GM12878 (cell line): ENCODE measurements at regions not wholly inside any gene's neighbourhood (a gene's known extent, or its start where the extent isn't known, plus 50 kb on each side); places are given as distances from the start of the nearest gene placed in this dataset.

Experiments
- BACH1 ChIP-seq: fragments of 450-650 bp; IDR thresholded peaks from 2 replicates; pipeline ENCODE4 v1.6.1; 2017; ENCODE audit warnings: mild to moderate bottlenecking, borderline replicate concordance
- CBX3 ChIP-seq: fragments of 200-600 bp; sonication (generic); IDR thresholded peaks from 2 replicates; pipeline ENCODE4 v1.6.1; 2016; ENCODE audit warnings: low read depth, borderline replicate concordance
- CEBPB ChIP-seq, 2 experiments: fragments of 150-350 bp in 1 of 2; IDR thresholded peaks; 2 replicates each; pipeline ENCODE4 v1.6.1; 2012 to 2014; ENCODE audit warnings: low read depth in 2 of 2, low read length in 2 of 2, borderline replicate concordance in 1 of 2, inconsistent platforms in 1 of 2
- ETV6 ChIP-seq, 2 experiments: fragments of 450-650 bp in 1 of 2; IDR thresholded peaks in 1 of 2; conservative IDR thresholded peaks in 1 of 2; 2 replicates each; pipeline ENCODE4 v1.6.1; 2014; ENCODE audit warnings: antibody characterized with exemption in 1 of 2, borderline replicate concordance in 1 of 2, low read depth in 1 of 2, mild to moderate bottlenecking in 1 of 2, moderate library complexity in 1 of 2
- IRF3 ChIP-seq: fragments of 450-650 bp; IDR thresholded peaks from 2 replicates; pipeline ENCODE4 v1.6.1; 2014; ENCODE audit warnings: mild to moderate bottlenecking
- IRF4 ChIP-seq: IDR thresholded peaks from 2 replicates; pipeline ENCODE4 v1.6.1; 2011; ENCODE audit warnings: low read depth, low read length
- MYB ChIP-seq: fragments of 150-350 bp; IDR thresholded peaks from 2 replicates; pipeline ENCODE4 v1.6.1; 2014; ENCODE audit warnings: mild to moderate bottlenecking, low read depth, low read length, borderline replicate concordance
- NBN ChIP-seq: fragments of 450-650 bp; IDR thresholded peaks from 2 replicates; pipeline ENCODE4 v1.6.1; 2016
- NFYB ChIP-seq: IDR thresholded peaks from 2 replicates; pipeline ENCODE4 v1.6.1; 2011; ENCODE audit warnings: low read depth, mild to moderate bottlenecking, low read length, improper control_type of control experiment, moderate library complexity; ENCODE audit not compliant: insufficient read depth
- PBX3 ChIP-seq: IDR thresholded peaks from 2 replicates; pipeline ENCODE4 v1.6.1; 2011; ENCODE audit warnings: mild to moderate bottlenecking, low read depth, low read length, moderate library complexity; ENCODE audit not compliant: insufficient replicate concordance
- RBBP5 ChIP-seq: fragments of 200-600 bp; sonication (generic); conservative IDR thresholded peaks from 2 replicates; pipeline ENCODE4 v1.6.1; 2016
- RCOR1 ChIP-seq: conservative IDR thresholded peaks from 2 replicates; pipeline ENCODE4 v1.6.1; 2012; ENCODE audit warnings: low read depth, low read length, improper control_type of control experiment
- SMC3 ChIP-seq: IDR thresholded peaks from 2 replicates; pipeline ENCODE4 v1.6.1; 2011; ENCODE audit warnings: low read length, improper control_type of control experiment, borderline replicate concordance
- SREBF1 ChIP-seq: IDR thresholded peaks from 2 replicates; pipeline ENCODE4 v1.6.1; 2012; ENCODE audit warnings: mild to moderate bottlenecking, low read length
- STAT3 ChIP-seq: IDR thresholded peaks from 2 replicates; pipeline ENCODE4 v1.6.1; 2011; ENCODE audit warnings: low read depth, low read length, improper control_type of control experiment
- SUPT20H ChIP-seq: IDR thresholded peaks from 2 replicates; pipeline ENCODE4 v1.6.1; 2011; ENCODE audit warnings: low read depth, mild to moderate bottlenecking, low read length, moderate library complexity, borderline replicate concordance; ENCODE audit not compliant: control insufficient read depth
- SUZ12 ChIP-seq: fragments of 200-600 bp; sonication (generic); IDR thresholded peaks from one replicate; pipeline ENCODE4 v1.6.1; 2018; ENCODE audit warnings: antibody characterized with exemption, mild to moderate bottlenecking; ENCODE audit not compliant: unreplicated experiment
- TCF12 ChIP-seq: IDR thresholded peaks from 2 replicates; pipeline ENCODE4 v1.6.1; 2011; ENCODE audit warnings: low read depth, mild to moderate bottlenecking, low read length
- YY1 ChIP-seq: IDR thresholded peaks from 2 replicates; pipeline ENCODE4 v1.6.1; 2011; ENCODE audit warnings: low read depth, mild to moderate bottlenecking, low read length
- ZBTB4 ChIP-seq: fragments of 450-650 bp; formaldehyde crosslinking; IDR thresholded peaks from 2 replicates; pipeline ENCODE4 v1.4.0; 2022; ENCODE audit warnings: mild to moderate bottlenecking, moderate library complexity
- TF ChIP-seq, protein P1 (sequence below): fragments of 450-650 bp; IDR thresholded peaks from 2 replicates; pipeline ENCODE4 v1.6.1; 2017; ENCODE audit warnings: mild to moderate bottlenecking, moderate library complexity

DNA sequence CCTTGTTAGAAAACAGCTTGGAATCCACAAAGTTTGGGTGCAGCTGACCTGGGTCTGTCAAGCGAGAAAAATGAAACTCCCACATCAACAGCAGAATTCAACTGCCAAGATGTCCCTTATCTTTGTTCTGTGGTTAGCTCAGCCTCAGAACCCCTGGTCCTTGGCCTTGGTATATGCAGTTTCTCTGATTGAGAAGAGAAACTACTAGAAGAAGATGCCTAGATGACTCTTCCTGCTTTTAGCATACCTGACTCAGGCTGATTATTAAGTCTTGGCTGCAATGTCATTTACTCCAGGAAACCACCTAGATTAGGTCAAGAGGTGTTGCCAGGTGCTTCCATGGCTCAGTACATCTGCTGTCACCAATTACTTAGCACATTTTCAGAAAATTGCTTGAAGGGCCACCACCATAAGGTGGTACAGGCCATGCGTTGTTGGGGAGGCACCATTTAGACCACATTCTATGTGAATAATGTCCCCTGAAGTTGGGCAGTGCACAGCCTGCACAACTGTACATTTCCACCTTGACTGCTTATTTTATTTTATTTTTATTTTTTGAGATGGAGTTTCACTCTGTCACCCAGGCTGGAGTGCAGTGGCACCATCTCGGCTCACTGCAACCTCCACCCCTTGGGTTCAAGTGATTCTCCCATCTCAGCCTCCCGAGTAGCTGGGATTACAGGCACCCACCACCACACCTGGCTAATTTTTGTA is 59.4 kb upstream of the ZNF438 start (continued):
- TF ChIP-seq SUPT20H = no peak
- TF ChIP-seq YY1 = peak; percentile 43; the same call in 1 of the 2 replicates
- TF ChIP-seq CEBPB (IDR thresholded peaks at IDR 0.05; ENCODE audit: borderline replicate concordance in 1 of 2, low read depth in 2 of 2, low read length in 2 of 2) = no peak
- TF ChIP-seq MYB = peak; percentile 58; the same call in 1 of the 2 replicates
- no peak for TF ChIP-seq SMC3
- TF ChIP-seq SREBF1 = no peak
- no peak for TF ChIP-seq RBBP5
- TF ChIP-seq BACH1 = no peak
- TF ChIP-seq NFYB = no peak
- TF ChIP-seq IRF3 = no peak
- TF ChIP-seq IRF4 = 0 out of 2 replicates have a peak, but pooled peaks have one; percentile 40
- no peak for TF ChIP-seq CBX3
- no peak for TF ChIP-seq ZBTB4 (CRISPR knock-in tag)
- 0 out of 2 replicates have a peak, but pooled peaks have one; percentile 32 for TF ChIP-seq NBN
- TF ChIP-seq STAT3 = no peak
- TF ChIP-seq PBX3 = no peak
- TF ChIP-seq ETV6 (conservative IDR thresholded peaks at IDR 0.05 in 1 of 2, IDR thresholded peaks at IDR 0.05 in 1 of 2; ENCODE audit: borderline replicate concordance in 1 of 2, low read depth in 1 of 2) = no peak
- TF ChIP-seq, protein P1, sequence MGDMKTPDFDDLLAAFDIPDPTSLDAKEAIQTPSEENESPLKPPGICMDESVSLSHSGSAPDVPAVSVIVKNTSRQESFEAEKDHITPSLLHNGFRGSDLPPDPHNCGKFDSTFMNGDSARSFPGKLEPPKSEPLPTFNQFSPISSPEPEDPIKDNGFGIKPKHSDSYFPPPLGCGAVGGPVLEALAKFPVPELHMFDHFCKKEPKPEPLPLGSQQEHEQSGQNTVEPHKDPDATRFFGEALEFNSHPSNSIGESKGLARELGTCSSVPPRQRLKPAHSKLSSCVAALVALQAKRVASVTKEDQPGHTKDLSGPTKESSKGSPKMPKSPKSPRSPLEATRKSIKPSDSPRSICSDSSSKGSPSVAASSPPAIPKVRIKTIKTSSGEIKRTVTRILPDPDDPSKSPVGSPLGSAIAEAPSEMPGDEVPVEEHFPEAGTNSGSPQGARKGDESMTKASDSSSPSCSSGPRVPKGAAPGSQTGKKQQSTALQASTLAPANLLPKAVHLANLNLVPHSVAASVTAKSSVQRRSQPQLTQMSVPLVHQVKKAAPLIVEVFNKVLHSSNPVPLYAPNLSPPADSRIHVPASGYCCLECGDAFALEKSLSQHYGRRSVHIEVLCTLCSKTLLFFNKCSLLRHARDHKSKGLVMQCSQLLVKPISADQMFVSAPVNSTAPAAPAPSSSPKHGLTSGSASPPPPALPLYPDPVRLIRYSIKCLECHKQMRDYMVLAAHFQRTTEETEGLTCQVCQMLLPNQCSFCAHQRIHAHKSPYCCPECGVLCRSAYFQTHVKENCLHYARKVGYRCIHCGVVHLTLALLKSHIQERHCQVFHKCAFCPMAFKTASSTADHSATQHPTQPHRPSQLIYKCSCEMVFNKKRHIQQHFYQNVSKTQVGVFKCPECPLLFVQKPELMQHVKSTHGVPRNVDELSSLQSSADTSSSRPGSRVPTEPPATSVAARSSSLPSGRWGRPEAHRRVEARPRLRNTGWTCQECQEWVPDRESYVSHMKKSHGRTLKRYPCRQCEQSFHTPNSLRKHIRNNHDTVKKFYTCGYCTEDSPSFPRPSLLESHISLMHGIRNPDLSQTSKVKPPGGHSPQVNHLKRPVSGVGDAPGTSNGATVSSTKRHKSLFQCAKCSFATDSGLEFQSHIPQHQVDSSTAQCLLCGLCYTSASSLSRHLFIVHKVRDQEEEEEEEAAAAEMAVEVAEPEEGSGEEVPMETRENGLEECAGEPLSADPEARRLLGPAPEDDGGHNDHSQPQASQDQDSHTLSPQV = no peak
- no peak for TF ChIP-seq RCOR1
- no peak for TF ChIP-seq SUZ12
- TF ChIP-seq TCF12 = peak; percentile 54; the same call in 1 of the 2 replicates
